ENCODE measurements at regions not wholly inside any gene's neighbourhood (a gene's known extent, or its start where the extent isn't known, plus 50 kb on each side); places are given as distances from the start of the nearest gene placed in this dataset.
A peak's percentile ranks its signal among the peaks of the same experiment; 100 is the strongest.

GRCh38 chr13:99867535-99868257 is 103.9 kb downstream of the ZIC5 start:
- Histone ChIP-seq H2BK5ac (ENCODE audit: insufficient read length, low read length) (no peak overlapping the region), H2BK15ac (ENCODE audit: low read depth, low read length) (no peak overlapping the region), H3T11ph (ENCODE audit: low read length) (no peak overlapping the region), H4K5ac (ENCODE audit: insufficient read length, low read depth, low read length) (no peak overlapping the region), H3K79me2 (ENCODE audit: insufficient read depth, low read length) (no peaks in the 10 kb centered on the region), H3K4ac (ENCODE audit: low read depth, low read length) (no peak overlapping the region), H3K56ac (ENCODE audit: insufficient read length, low read depth, low read length) (no peak overlapping the region), H3K9ac (ENCODE audit: extremely low read depth, insufficient read length, low read length) (no peak overlapping the region), H2BK20ac (ENCODE audit: low read depth, low read length, poor library complexity, severe bottlenecking) (no peak overlapping the region), H3K4me1 (ENCODE audit: insufficient read depth, low read length) (peaks cover 10% of the 10 kb centered on the region), H4K20me1 (ENCODE audit: control insufficient read depth, insufficient read depth, insufficient read length) (no peaks in the 10 kb centered on the region), H3K23ac (ENCODE audit: insufficient read length, low read depth, low read length) (no peak overlapping the region), H4K8ac (replicated peaks; ENCODE audit: insufficient read length, low read depth, low read length) (no peak overlapping the region), H3K79me1 (ENCODE audit: insufficient read depth, low read depth, low read length, poor library complexity, severe bottlenecking) (no peaks in the 10 kb centered on the region), H2BK120ac (ENCODE audit: low read depth, low read length, poor library complexity, severe bottlenecking) (no peak overlapping the region), H2BK12ac (ENCODE audit: insufficient read length, low read depth, low read length) (no peak overlapping the region), H3K9me3 (ENCODE audit: control insufficient read depth, low read depth, low read length) (no peaks in the 10 kb centered on the region), H3K27ac (ENCODE audit: insufficient read length, low read depth, low read length) (no peak overlapping the region), H2AFZ (ENCODE audit: low read length) (no peak overlapping the region), H4K91ac (ENCODE audit: insufficient read length, low read depth, low read length) (no peak overlapping the region), H3K14ac (ENCODE audit: insufficient read depth, low read length) (no peak overlapping the region), H3K18ac (ENCODE audit: insufficient read length, low read depth, low read length) (no peak overlapping the region), H3K27me3 (ENCODE audit: insufficient read depth, low read length) (no peaks in the 10 kb centered on the region), H3K23me2 (ENCODE audit: insufficient read length, low read depth, low read length, poor library complexity, severe bottlenecking) (no peaks in the 10 kb centered on the region), H3K4me2 (ENCODE audit: insufficient read depth, insufficient read length, low read length) (no peak overlapping the region), H2AK5ac (ENCODE audit: insufficient read length, low read length) (no peak overlapping the region)
- Mint-ChIP-seq H3K4me1 (peaks cover 75 to 79% of the 10 kb centered on the region in 2 experiments), H3K27ac (peak overlapping the region in 2 of 3 experiments; percentile 19 to 84; a peak in 3 of 7 replicates), H3K27me3 (ENCODE audit: low read depth) (no peaks in the 10 kb centered on the region), H3K4me3 (no peak overlapping the region), H3K9me3 (no peaks in the 10 kb centered on the region), H3K36me3 (ENCODE audit: insufficient read depth in 1 of 3, low read depth in 3 of 3) (no peaks in the 10 kb centered on the region)
- no CpG with 5 or more reads among the region's 14 CpGs for WGBS (ENCODE audit: extremely low coverage, insufficient read length, low lambda C conversion rate)
- no peak for TF ChIP-seq CTCF (conservative IDR thresholded peaks at IDR 0.05)
- DNase-seq, result no peak

Data from H9 (cell line).